ENCODE measurements at regions not wholly inside any gene's neighbourhood (a gene's known extent, or its start where the extent isn't known, plus 50 kb on each side); places are given as distances from the start of the nearest gene placed in this dataset.

- DNase-seq (ENCODE audit: low spot score): no peak
Measured at GRCh38 chr11:134801570-134801969, 389.5 kb upstream of the B3GAT1 start.

GRCh38 chr11:134800826-134801225 is 388.8 kb upstream of the B3GAT1 start:
- no peak for DNase-seq (ENCODE audit: low spot score)

- no peak for DNase-seq (ENCODE audit: low spot score)
Measured at GRCh38 chr11:134800130-134800529, 388.1 kb upstream of the B3GAT1 start.

- no peak for DNase-seq (ENCODE audit: low spot score)
Measured at GRCh38 chr11:134799386-134799785, 387.3 kb upstream of the B3GAT1 start.

- no peak for DNase-seq (ENCODE audit: low spot score)
Measured at GRCh38 chr11:134797411-134798089, 385.5 kb upstream of the B3GAT1 start.

- no peak for DNase-seq (ENCODE audit: low spot score)
Measured at GRCh38 chr11:134795017-134795416, 383.0 kb upstream of the B3GAT1 start.

GRCh38 chr11:134794192-134794591 is 382.1 kb upstream of the B3GAT1 start:
- no peak for DNase-seq (ENCODE audit: low spot score)

- DNase-seq (ENCODE audit: low spot score): no peak
Measured at GRCh38 chr11:134792677-134793076, 380.6 kb upstream of the B3GAT1 start.

- DNase-seq (ENCODE audit: low spot score): no peak
Measured at GRCh38 chr11:134792044-134792443, 380.0 kb upstream of the B3GAT1 start.

GRCh38 chr11:134791102-134791501 is 379.1 kb upstream of the B3GAT1 start:
- no peak for DNase-seq (ENCODE audit: low spot score)

- DNase-seq (ENCODE audit: low spot score): no peak
Measured at GRCh38 chr11:134789104-134789503, 377.1 kb upstream of the B3GAT1 start.

- DNase-seq (ENCODE audit: low spot score): no peak
Measured at GRCh38 chr11:134786636-134787035, 374.6 kb upstream of the B3GAT1 start.

- no peak for DNase-seq (ENCODE audit: low spot score)
Measured at GRCh38 chr11:134785660-134786284, 373.7 kb upstream of the B3GAT1 start.

GRCh38 chr11:134785059-134785458 is 373.0 kb upstream of the B3GAT1 start:
- DNase-seq (ENCODE audit: low spot score): no peak

- no peak for DNase-seq (ENCODE audit: low spot score)
Measured at GRCh38 chr11:134784568-134784967, 372.5 kb upstream of the B3GAT1 start.

GRCh38 chr11:134784046-134784445 is 372.0 kb upstream of the B3GAT1 start:
- DNase-seq (ENCODE audit: low spot score): no peak

- no peak for DNase-seq (ENCODE audit: low spot score)
Measured at GRCh38 chr11:134783234-134783633, 371.2 kb upstream of the B3GAT1 start.

GRCh38 chr11:134781380-134781866 is 369.4 kb upstream of the B3GAT1 start:
- DNase-seq (ENCODE audit: low spot score): no peak

GRCh38 chr11:134780486-134781147 is 368.6 kb upstream of the B3GAT1 start:
- DNase-seq (ENCODE audit: low spot score): no peak

GRCh38 chr11:134779179-134779578 is 367.1 kb upstream of the B3GAT1 start:
- no peak for DNase-seq (ENCODE audit: low spot score)

GRCh38 chr11:134768463-134768862 is 356.4 kb upstream of the B3GAT1 start:
- DNase-seq (ENCODE audit: low spot score): no peak

- no peak for DNase-seq (ENCODE audit: low spot score)
Measured at GRCh38 chr11:134765565-134765964, 353.5 kb upstream of the B3GAT1 start.

GRCh38 chr11:134764966-134765365 is 352.9 kb upstream of the B3GAT1 start:
- DNase-seq (ENCODE audit: low spot score): no peak

All from putamen (tissue), 1 donor.